ENCODE measurements at regions not wholly inside any gene's neighbourhood (a gene's known extent, or its start where the extent isn't known, plus 50 kb on each side); places are given as distances from the start of the nearest gene placed in this dataset.

DNA sequence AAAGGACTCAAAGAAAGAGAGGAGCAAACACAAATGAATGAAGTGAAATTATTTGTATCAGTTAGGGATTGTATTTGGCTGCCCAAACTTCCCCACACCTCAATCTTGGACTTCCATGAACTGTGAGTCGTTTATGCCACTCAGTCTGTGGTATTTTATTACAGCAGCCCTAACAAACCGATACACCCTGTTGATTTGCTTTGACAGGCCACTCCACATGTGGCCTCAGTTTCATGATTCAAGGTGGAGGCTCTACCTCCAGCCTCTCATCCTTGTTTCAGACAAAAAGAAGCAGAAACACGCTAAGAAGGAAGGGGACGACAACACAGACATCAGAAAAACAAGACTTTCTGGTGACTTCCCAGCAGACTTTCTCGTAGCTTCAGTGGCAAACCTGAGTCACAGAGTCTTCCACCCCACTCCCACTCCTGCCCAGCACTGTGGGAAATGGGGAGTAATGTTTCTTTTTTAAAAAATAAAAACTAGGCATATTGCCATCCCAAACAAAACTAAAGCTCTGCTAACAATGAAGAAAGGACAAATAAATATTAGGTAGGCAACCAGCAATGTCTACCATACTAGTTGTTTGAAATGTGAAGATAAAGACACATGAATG, 52.2 kb upstream of the ABCA1 start:
- Histone ChIP-seq H3K4me3 (no peak overlapping the region), H3K9me3 (ENCODE audit: low read depth, low read length) (no peaks in the 10 kb centered on the region)
- TF ChIP-seq EZH2 (IDR thresholded peaks at IDR 0.05), result no peak
- no peak for TF ChIP-seq FOXP2 (optimal IDR thresholded peaks at IDR 0.05; ENCODE audit: control extremely low read depth, extremely low read length, insufficient read depth)
- no peak for TF ChIP-seq POLR2AphosphoS5 (IDR thresholded peaks at IDR 0.05; ENCODE audit: borderline replicate concordance, low read depth, low read length)

DNA sequence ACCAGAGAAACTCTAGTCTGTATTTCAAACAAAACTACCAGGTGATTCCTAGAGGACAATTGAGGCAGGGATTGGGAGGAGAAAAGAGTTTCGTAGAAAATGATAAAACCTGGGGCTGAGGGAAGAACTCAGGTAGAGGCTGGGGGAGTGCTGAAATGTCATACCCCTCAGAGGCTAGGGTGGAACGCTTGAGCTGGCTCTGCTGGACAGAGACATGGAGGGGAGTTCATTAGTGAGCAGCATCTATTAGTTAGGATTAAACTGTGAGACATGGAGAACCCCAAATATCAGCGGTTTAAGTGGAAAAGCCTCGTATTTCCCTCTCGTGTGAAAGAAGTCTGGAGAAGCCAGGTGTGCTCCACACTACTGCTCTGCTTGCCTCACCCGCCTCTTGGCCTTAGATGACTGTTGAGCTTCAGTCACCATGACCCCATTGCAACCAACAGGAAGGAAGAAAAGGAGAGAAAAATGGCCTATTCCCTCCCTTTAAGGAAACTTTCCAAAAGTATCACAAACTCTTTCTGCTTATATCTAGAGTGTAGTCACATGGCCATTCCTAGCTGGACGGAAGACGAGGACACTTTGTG, 53.7 kb upstream of the ABCA1 start:
- Histone ChIP-seq H3K27ac (no peak overlapping the region), H3K36me3 (ENCODE audit: insufficient read depth, low read length) (no peaks in the 10 kb centered on the region), H3K4me3 (no peak overlapping the region), H3K9ac (ENCODE audit: insufficient read length) (no peak overlapping the region), H3K9me3 (ENCODE audit: low read depth, low read length) (no peaks in the 10 kb centered on the region)
- no peak for DNase-seq (ENCODE audit: low read depth, low spot score)
- no peak for TF ChIP-seq EZH2 (IDR thresholded peaks at IDR 0.05)
- no peak for TF ChIP-seq POLR2AphosphoS5 (IDR thresholded peaks at IDR 0.05; ENCODE audit: borderline replicate concordance, low read depth, low read length)
- TF ChIP-seq FOXP2 (optimal IDR thresholded peaks at IDR 0.05; ENCODE audit: control extremely low read depth, extremely low read length, insufficient read depth), result no peak

More for the DNA sequence above, 52.2 kb upstream of the ABCA1 start:
- Histone ChIP-seq H3K36me3 (ENCODE audit: insufficient read depth, low read length) (no peaks in the 10 kb centered on the region), H3K9ac (ENCODE audit: insufficient read length) (no peak overlapping the region), H3K27ac (no peak overlapping the region)
- DNase-seq (ENCODE audit: low read depth, low spot score), result no peak

DNA sequence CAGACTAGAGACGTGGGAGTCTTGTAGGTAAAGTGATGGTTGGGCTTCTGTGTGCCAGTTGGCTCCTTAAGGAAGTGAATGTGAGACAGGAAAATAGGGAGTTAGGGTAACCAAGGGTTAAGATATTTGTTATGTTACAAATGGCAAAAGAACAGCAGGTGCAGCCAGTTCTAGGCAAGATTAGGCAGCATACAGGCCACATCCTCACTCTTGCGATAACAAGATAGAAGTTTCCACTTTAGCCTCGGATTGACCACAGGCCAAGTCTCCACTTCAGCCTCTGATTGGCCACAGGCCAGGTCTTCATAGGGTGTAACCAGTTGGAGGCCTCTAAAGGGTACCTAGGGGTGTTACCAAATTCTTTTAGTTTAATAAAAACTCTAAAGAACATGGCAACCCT, 54.6 kb upstream of the ABCA1 start:
- Histone ChIP-seq H3K36me3 (ENCODE audit: insufficient read depth, low read length) (no peaks in the 10 kb centered on the region), H3K9ac (ENCODE audit: insufficient read length) (no peak overlapping the region), H3K9me3 (ENCODE audit: low read depth, low read length) (no peaks in the 10 kb centered on the region), H3K4me3 (no peak overlapping the region), H3K27ac (no peak overlapping the region)
- TF ChIP-seq FOXP2 (optimal IDR thresholded peaks at IDR 0.05; ENCODE audit: control extremely low read depth, extremely low read length, insufficient read depth) (no peak), POLR2AphosphoS5 (IDR thresholded peaks at IDR 0.05; ENCODE audit: borderline replicate concordance, low read depth, low read length) (no peak), EZH2 (IDR thresholded peaks at IDR 0.05) (no peak)
- DNase-seq (ENCODE audit: low read depth, low spot score), result no peak

DNA sequence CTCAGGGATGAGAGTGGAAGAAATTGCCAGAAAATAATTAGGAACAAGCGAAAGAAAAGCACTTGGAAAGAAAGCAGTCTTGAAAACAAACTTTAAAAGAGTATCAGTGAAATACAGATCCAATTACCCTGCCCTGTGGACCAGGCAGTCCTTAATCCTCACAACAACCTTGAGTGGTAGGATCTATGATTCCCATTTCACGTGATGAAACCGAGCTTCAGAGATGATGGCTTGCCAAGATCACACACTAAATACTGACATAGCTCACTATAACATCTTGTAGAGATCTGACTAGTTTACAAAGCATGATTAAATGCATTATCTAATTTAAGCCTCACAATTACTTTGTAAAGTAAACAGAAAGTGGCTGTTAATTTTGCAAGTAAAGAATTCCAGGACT, 55.5 kb upstream of the ABCA1 start:
- no peak for DNase-seq (ENCODE audit: low read depth, low spot score)
- Histone ChIP-seq H3K9me3 (ENCODE audit: low read depth, low read length) (no peaks in the 10 kb centered on the region), H3K27ac (no peak overlapping the region), H3K4me3 (no peak overlapping the region), H3K9ac (ENCODE audit: insufficient read length) (no peak overlapping the region), H3K36me3 (ENCODE audit: insufficient read depth, low read length) (no peaks in the 10 kb centered on the region)
- TF ChIP-seq POLR2AphosphoS5 (IDR thresholded peaks at IDR 0.05; ENCODE audit: borderline replicate concordance, low read depth, low read length), result no peak
- no peak for TF ChIP-seq EZH2 (IDR thresholded peaks at IDR 0.05)
- TF ChIP-seq FOXP2 (optimal IDR thresholded peaks at IDR 0.05; ENCODE audit: control extremely low read depth, extremely low read length, insufficient read depth), result no peak

DNA sequence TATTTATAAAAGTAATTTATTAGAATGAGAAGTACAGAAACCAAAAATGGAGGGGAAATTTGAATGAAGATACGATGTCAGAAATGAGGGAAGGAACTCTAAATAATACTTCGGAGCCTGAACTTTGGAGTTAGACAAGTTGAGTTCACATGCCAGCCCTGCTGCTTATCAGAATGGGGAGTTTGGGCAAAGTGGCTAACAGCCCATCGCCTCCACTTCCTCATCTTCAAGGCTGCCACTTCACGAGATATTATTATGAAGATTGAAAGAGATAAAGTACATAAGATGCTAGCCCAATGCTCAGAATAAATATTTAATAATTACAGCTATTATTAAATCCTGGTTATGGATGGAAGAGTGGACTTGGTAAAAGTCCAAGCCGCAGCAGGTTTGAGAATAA, 56.2 kb upstream of the ABCA1 start:
- TF ChIP-seq FOXP2 (optimal IDR thresholded peaks at IDR 0.05; ENCODE audit: control extremely low read depth, extremely low read length, insufficient read depth) (no peak), EZH2 (IDR thresholded peaks at IDR 0.05) (no peak), POLR2AphosphoS5 (IDR thresholded peaks at IDR 0.05; ENCODE audit: borderline replicate concordance, low read depth, low read length) (no peak)

DNA sequence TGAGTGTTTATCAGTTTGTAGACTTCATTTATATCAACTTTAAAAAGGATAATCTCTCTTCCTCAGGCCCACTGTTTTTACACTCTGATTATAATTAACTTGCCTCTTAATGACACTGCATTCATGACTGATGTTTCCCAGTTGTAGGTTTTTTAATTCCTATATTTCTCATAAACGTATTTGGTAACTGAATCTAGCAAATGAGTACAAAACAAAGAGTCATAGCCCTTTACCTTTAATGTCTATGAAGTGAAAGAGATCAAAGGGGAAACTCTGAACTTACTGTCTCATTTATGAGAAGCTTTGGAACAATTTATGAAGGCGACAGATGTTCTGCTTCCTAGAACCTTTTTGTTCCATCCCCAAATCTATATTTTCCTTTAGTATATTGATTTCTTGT, 56.6 kb upstream of the ABCA1 start:
- H3K9ac ChIP-seq (ENCODE audit: insufficient read length), result no peak overlapping the region
- H3K9me3 ChIP-seq (ENCODE audit: low read depth, low read length), result no peaks in the 10 kb centered on the region
- DNase-seq (ENCODE audit: low read depth, low spot score), result no peak
- no peaks in the 10 kb centered on the region for H3K36me3 ChIP-seq (ENCODE audit: insufficient read depth, low read length)
- H3K4me3 ChIP-seq, result no peak overlapping the region
- TF ChIP-seq EZH2 (IDR thresholded peaks at IDR 0.05) (no peak), FOXP2 (optimal IDR thresholded peaks at IDR 0.05; ENCODE audit: control extremely low read depth, extremely low read length, insufficient read depth) (no peak)
- H3K27ac ChIP-seq, result no peak overlapping the region

More for the DNA sequence above, 56.2 kb upstream of the ABCA1 start:
- Histone ChIP-seq H3K4me3 (no peak overlapping the region), H3K27ac (no peak overlapping the region), H3K36me3 (ENCODE audit: insufficient read depth, low read length) (no peaks in the 10 kb centered on the region), H3K9me3 (ENCODE audit: low read depth, low read length) (no peaks in the 10 kb centered on the region), H3K9ac (ENCODE audit: insufficient read length) (no peak overlapping the region)
- no peak for DNase-seq (ENCODE audit: low read depth, low spot score)

DNA sequence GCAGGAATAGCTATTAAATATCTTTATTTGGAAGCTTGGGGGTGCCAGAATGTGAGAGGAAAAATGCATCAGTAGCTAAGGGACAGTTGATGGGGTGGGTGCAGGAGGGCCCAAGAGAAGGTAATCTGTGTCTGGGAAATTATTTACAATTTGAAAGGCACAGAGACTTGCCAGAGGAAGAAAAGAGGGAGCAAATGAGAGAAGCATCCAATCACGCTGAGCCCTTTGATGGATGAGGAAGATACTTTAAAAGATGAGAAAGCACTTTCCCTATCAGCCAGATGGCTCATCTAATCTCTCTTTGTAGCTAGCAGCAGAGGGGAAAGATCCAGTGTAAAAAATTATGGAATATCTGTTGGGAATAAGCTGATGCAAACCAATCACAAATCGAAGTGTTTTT, 57.0 kb upstream of the ABCA1 start:
- no peak for TF ChIP-seq EZH2 (IDR thresholded peaks at IDR 0.05)
- no peak for TF ChIP-seq POLR2AphosphoS5 (IDR thresholded peaks at IDR 0.05; ENCODE audit: borderline replicate concordance, low read depth, low read length)
- TF ChIP-seq FOXP2 (optimal IDR thresholded peaks at IDR 0.05; ENCODE audit: control extremely low read depth, extremely low read length, insufficient read depth), result no peak
- DNase-seq (ENCODE audit: low read depth, low spot score), result no peak
- no peak overlapping the region for H3K27ac ChIP-seq
- H3K4me3 ChIP-seq, result no peak overlapping the region
- no peaks in the 10 kb centered on the region for H3K36me3 ChIP-seq (ENCODE audit: insufficient read depth, low read length)
- no peak overlapping the region for H3K9ac ChIP-seq (ENCODE audit: insufficient read length)
- no peaks in the 10 kb centered on the region for H3K9me3 ChIP-seq (ENCODE audit: low read depth, low read length)

DNA sequence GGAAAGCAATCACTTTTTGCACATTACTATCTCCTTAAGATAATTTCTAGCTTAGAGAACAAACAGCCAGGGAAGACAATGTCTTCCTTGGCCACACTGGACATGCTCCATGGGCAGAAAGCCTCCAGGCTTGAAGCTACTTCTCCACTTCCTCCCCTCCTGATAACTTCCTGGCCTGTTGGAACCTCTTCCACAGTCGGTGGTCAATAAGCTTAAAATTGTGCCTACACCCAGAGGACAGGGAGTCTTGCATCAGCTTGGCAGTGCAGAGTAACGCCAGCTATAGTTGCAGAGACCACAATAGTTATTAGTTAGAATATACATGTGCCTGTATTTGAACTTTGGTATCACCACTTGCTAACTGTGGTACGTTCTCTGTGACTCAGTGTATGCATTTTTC, 58.1 kb upstream of the ABCA1 start:
- Histone ChIP-seq H3K36me3 (ENCODE audit: insufficient read depth, low read length) (no peaks in the 10 kb centered on the region), H3K9me3 (ENCODE audit: low read depth, low read length) (no peaks in the 10 kb centered on the region), H3K27ac (no peak overlapping the region), H3K4me3 (no peak overlapping the region), H3K9ac (ENCODE audit: insufficient read length) (no peak overlapping the region)
- DNase-seq (ENCODE audit: low read depth, low spot score), result no peak
- no peak for TF ChIP-seq FOXP2 (optimal IDR thresholded peaks at IDR 0.05; ENCODE audit: control extremely low read depth, extremely low read length, insufficient read depth)
- TF ChIP-seq EZH2 (IDR thresholded peaks at IDR 0.05), result no peak
- no peak for TF ChIP-seq POLR2AphosphoS5 (IDR thresholded peaks at IDR 0.05; ENCODE audit: borderline replicate concordance, low read depth, low read length)

DNA sequence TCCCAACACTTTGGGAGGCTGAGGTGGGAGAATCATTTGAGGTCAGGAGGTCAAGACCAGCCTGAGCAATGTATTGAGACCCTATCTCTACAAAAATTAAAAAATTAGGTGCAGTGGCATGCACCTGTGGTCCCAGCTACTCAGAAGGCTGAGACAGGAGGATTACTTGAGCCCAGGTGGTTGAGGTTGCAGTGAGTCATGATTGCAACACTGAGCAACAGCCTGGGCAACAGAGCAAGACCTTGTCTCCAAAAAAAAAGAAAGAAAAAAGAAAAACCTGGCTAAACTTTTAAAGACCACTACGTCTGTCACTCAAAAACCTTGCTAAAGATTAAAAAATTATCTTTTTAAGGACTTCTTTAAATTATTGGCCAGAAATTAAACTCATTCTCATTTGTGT, 59.8 kb upstream of the ABCA1 start:
- DNase-seq (ENCODE audit: low read depth, low spot score), result no peak
- Histone ChIP-seq H3K36me3 (ENCODE audit: insufficient read depth, low read length) (no peaks in the 10 kb centered on the region), H3K4me3 (no peak overlapping the region), H3K27ac (no peak overlapping the region), H3K9me3 (ENCODE audit: low read depth, low read length) (no peaks in the 10 kb centered on the region), H3K9ac (ENCODE audit: insufficient read length) (no peak overlapping the region)
- TF ChIP-seq EZH2 (IDR thresholded peaks at IDR 0.05) (no peak), FOXP2 (optimal IDR thresholded peaks at IDR 0.05; ENCODE audit: control extremely low read depth, extremely low read length, insufficient read depth) (no peak), POLR2AphosphoS5 (IDR thresholded peaks at IDR 0.05; ENCODE audit: borderline replicate concordance, low read depth, low read length) (no peak)

All from SK-N-MC (cell line).